ENCODE measurements at regions not wholly inside any gene's neighbourhood (a gene's known extent, or its start where the extent isn't known, plus 50 kb on each side); places are given as distances from the start of the nearest gene placed in this dataset.

DNA sequence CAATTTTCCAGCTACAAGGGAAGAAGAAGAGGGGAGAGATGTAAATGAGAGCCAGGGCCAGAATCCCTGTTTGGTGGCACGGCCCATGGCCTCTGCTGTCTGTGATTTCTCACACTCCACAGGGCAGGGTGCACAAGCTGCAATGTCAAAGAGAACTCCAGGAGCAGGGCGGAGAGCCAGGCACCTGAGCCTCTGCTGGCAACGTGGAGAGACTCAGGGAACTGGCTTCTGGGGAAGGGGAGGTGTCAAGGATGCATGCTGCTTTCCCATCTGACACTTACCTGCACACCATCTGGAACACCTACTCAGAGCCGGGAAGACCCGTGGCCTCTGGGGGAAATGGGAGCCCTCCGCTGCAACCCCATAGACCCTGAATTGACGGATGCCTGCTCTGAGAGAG lies 507.5 kb upstream of the NR2F2 start:
- Mint-ChIP-seq H3K36me3 (no peaks in the 10 kb centered on the region), H3K4me3 (no peak overlapping the region), H3K4me1 (no peaks in the 10 kb centered on the region), H3K9me3 (no peaks in the 10 kb centered on the region), H3K27me3 (no peaks in the 10 kb centered on the region), H3K27ac (no peak overlapping the region)

DNA sequence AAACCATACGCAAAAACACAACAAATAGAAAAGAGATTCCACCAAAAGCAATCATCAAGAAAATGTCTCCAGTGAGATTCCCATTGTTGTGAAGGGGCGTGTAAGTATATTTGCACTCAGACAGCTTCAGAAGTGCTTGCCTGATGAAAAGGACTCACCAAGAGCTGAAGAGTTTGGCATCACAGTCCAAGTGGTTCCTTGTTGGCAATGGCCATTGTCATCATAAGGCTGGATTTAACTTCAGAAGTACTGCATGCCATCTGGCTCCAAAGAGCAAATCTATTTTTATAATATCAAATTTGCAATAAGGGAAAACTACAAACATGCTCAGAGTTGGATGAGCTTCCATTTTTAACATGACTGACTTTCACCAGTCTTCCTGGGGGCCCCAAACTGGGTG lies 505.3 kb upstream of the NR2F2 start:
- Mint-ChIP-seq H3K27me3 (no peaks in the 10 kb centered on the region), H3K36me3 (no peaks in the 10 kb centered on the region), H3K27ac (no peak overlapping the region), H3K4me3 (no peak overlapping the region), H3K4me1 (no peaks in the 10 kb centered on the region), H3K9me3 (no peaks in the 10 kb centered on the region)

DNA sequence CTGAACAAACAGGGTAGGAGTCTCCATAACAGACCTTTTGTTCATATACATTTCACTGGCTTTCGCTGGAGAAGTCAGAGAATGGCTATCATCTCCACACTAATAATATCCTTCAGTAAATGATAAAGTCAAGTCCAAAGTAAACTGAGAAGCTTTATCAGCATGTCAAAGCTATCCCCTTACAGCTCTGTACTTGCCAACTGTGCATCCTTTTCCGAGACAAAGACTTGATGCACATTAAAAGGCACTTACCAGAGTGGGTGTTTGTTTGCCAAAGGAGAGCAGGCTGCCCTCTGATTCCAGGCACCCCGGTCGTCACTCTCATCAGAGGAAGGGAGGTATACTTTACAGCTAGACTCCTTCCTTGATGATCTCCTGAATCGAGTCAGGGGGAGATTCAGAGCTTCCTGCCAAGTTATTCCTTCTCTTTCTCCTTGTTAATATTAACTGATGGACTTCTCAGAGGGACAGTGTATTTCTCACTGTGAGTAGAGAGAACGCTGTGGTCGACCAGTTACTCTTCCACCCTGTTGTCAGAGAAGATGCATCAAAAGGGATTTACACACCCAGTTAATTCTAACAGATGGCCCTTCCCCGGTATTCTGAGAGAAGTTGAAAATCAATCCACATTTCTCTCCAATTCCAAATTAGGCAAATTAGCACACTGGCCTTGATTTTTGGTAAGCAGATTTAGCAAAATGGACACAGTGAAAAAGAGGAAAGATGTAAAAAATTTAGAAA lies 504.7 kb upstream of the NR2F2 start:
- Mint-ChIP-seq H3K36me3 (no peaks in the 10 kb centered on the region), H3K9me3 (no peaks in the 10 kb centered on the region), H3K27ac (no peak overlapping the region), H3K27me3 (no peaks in the 10 kb centered on the region), H3K4me3 (no peak overlapping the region), H3K4me1 (no peaks in the 10 kb centered on the region)

DNA sequence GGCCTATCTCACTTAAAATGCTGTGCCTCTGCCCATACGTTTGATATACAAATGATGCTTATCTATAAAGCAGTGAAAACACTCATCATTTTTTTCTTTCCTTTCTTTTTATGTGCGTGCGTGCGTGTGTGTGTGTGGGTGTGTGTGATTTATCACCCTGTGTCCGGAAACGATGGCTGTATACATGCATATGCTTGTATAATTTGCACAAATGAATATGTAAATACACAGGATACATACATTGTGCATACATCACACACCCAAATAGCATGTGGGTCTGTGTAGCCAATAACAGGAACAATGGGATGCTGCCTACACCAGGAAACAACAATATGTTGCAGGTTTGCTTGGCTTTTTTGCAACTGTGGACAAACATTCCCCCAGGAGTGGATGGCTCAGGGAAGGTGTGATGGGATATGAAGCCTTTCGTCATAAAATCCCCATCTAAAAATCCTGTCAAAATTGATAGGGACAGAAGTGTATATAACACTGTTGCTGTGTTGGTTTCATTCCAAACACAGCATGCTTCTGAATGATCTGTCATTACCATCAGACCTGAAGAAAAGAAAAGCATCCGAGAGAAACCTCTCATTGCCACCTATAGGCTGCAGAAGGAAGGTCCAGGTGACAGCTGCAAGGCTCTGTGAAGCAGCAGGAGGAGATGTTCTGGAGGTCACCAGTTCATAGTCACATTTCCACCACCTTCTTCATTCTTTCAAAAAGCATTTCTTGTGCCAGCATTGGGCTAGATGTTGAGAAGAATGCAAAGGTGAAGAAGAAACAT lies 503.9 kb upstream of the NR2F2 start:
- Mint-ChIP-seq H3K4me1 (no peaks in the 10 kb centered on the region), H3K27ac (no peak overlapping the region), H3K36me3 (no peaks in the 10 kb centered on the region), H3K27me3 (no peaks in the 10 kb centered on the region), H3K4me3 (no peak overlapping the region), H3K9me3 (no peaks in the 10 kb centered on the region)

DNA sequence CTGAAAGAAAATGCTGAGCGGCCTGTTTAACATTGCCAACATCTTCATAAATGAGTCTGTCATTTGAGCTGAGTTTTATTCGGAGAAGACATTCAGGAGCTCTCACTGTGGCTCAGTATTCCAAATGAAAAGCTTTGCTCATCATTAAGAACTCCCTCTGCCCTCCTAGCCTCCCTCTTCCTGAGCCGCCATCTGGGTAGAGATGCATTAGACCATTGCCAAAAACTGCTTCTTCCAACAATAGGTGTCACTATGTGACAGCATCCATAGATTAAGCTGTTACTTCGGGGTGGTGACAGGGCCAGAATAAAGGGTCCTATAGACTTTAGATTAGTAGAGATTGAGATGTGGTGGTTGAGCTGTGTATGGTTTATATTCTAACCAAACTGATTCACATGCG lies 501.4 kb upstream of the NR2F2 start:
- H3K9me3 Mint-ChIP-seq: no peaks in the 10 kb centered on the region

DNA sequence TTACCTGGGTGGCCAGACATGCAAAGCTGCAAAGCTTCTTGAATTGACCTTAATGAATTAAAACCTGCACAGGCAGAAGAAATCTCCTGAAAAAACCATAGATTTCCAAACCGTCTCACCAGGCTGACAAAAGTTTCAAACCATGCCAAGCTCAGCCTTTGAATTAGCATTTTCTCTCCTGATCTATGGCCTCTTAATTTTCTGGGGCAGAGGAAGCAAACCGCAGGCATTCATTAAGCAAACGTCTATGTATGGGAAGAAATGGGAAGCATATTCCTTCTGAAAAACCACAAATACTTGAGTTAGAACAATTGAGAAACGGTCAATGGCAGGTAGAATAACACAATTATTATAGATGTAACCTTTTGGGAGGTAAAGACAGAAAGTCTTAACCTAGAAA lies 500.2 kb upstream of the NR2F2 start:
- no peak overlapping the region for H3K4me3 Mint-ChIP-seq
- H3K27me3 Mint-ChIP-seq: no peaks in the 10 kb centered on the region
- H3K36me3 Mint-ChIP-seq: no peaks in the 10 kb centered on the region
- H3K4me1 Mint-ChIP-seq: no peaks in the 10 kb centered on the region
- no peak overlapping the region for H3K27ac Mint-ChIP-seq
- no peaks in the 10 kb centered on the region for H3K9me3 Mint-ChIP-seq

More for the DNA sequence above, 501.4 kb upstream of the NR2F2 start:
- Mint-ChIP-seq H3K4me3 (no peak overlapping the region), H3K4me1 (no peaks in the 10 kb centered on the region), H3K27ac (no peak overlapping the region), H3K36me3 (no peaks in the 10 kb centered on the region), H3K27me3 (no peaks in the 10 kb centered on the region)

DNA sequence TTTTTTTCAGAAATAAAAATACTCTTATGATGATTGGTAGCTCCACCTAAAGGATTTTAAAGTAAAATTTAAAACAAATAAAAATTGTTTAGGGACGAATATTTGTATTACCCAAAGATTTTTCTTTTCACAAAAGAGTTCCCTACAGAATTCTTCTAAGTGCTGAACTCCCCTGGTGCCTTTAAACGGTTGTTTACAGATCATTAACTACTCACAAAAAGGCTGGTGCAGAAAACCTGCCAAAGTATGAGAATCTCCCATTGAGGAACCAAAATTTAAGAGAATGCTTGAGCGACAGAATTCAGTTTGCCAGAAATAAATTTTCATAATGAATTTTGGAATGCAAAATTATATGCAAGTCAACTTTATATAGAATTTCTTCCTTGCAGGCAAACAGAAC lies 497.8 kb upstream of the NR2F2 start:
- Mint-ChIP-seq H3K4me1 (no peaks in the 10 kb centered on the region), H3K36me3 (no peaks in the 10 kb centered on the region), H3K27me3 (no peaks in the 10 kb centered on the region), H3K9me3 (no peaks in the 10 kb centered on the region), H3K4me3 (no peak overlapping the region), H3K27ac (no peak overlapping the region)

DNA sequence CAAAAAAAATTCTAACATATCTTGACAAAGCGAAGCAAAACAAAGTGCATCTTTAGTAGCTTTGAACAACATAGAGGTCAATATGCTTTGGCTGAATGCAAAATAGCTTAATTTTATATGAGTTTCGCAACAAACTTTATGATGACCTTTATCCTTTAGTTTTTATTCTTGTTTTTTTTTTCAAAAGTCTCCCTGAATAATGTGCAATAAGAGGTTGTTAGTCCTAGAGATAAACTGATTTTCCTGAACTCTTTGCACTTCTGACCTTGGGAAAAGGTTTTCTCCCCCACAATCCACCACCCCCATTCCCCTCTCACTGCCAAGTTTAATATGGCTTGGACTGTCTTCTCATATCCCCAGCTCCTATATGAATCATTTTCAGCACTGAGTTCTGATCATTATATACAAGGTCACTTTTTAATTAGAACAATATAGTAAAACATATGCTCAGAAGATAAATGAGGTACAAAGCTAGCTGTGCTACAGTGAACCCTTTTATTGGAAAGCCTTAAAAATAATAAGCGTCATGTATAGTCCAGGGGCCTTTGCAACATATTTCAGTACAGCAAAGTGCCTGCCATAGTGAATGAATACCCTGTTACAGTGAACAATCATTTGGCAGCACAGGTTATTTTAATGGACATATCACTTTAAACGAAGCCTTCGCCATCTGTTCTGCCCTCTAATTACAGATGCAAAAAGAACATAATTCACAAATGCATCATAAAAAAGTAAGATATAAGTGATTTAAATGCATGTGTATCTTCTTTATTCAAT lies 496.3 kb upstream of the NR2F2 start:
- H3K36me3 Mint-ChIP-seq: no peaks in the 10 kb centered on the region
- no peak overlapping the region for H3K27ac Mint-ChIP-seq
- no peaks in the 10 kb centered on the region for H3K27me3 Mint-ChIP-seq
- H3K4me1 Mint-ChIP-seq: peaks cover 11% of the 10 kb centered on the region
- H3K9me3 Mint-ChIP-seq: no peaks in the 10 kb centered on the region
- no peak overlapping the region for H3K4me3 Mint-ChIP-seq

DNA sequence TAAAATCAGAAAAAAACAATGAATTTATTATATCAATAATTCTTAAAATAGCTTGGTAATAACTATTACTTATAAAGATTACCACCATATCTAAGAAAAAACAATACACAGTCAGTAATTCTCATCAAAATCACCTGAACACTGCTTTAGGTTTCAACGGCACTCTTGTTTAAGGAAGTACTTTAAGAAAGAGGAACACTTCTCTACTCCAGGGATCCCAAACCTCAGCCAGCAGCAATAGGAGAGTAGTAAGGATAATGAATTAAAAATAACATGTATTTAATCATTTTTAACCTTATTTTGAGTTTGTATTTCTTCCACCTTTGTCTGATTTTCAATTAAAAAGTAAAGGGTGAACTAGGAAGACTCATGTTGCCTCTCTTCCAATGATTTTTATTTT lies 494.0 kb upstream of the NR2F2 start:
- Mint-ChIP-seq H3K4me1 (peaks cover 34% of the 10 kb centered on the region), H3K9me3 (no peaks in the 10 kb centered on the region), H3K36me3 (no peaks in the 10 kb centered on the region), H3K27ac (no peak overlapping the region), H3K27me3 (no peaks in the 10 kb centered on the region), H3K4me3 (no peak overlapping the region)

DNA sequence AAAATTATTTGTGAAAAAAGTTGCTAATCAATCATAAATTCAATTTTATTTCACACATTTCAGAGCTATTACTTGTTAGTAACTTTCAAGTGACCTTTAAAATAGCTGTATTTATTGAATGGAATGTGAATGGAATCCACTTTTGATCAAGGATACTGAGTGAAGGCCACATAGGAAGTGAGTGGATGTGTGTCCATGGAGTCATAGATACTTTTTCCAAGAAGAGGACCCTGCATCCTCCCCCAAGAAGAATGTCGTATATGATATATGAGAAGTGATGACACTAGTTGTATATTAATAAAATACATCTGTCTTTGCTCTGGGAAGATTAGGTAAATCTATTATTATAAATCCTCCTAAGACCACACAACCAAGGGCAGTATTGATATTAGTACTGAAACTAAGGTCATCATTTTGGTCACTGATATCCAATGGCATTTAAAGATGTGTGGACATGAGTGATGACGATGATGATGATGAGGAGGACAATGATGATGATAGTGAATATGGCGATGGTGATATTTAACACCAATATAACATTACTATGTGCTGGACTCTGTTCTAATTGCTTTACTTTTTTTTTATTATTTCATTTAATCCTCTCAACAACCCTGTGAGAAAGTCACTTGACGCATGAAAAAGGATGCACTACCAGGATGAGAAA lies 493.0 kb upstream of the NR2F2 start:
- Mint-ChIP-seq H3K27ac (no peak overlapping the region), H3K4me3 (no peak overlapping the region), H3K36me3 (no peaks in the 10 kb centered on the region), H3K27me3 (no peaks in the 10 kb centered on the region), H3K4me1 (peaks cover 34% of the 10 kb centered on the region), H3K9me3 (no peaks in the 10 kb centered on the region)

DNA sequence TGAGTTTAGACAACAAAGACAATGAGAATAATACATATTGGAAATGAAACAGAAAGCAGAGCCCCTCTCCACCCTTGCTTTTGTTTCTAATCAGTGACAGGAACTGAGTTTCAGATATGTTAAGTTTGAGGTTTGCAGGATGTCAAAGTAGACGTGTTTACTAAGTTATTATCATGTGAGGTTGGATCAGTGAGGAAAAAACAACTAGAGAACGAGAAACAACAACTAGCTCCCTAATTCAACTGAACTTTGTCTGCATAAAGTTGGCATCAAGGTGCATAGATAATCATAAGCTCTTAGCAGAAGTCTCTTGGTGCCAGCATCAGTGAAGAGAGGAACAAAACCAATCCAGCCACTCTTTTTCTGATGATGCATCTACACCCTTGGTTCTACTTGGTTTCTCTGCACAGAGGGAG lies 491.1 kb upstream of the NR2F2 start:
- Mint-ChIP-seq H3K4me3 (peak overlapping the region; percentile 55), H3K4me1 (peaks cover 46% of the 10 kb centered on the region), H3K9me3 (no peaks in the 10 kb centered on the region), H3K27me3 (no peaks in the 10 kb centered on the region), H3K27ac (peak overlapping the region; percentile 80), H3K36me3 (no peaks in the 10 kb centered on the region)

DNA sequence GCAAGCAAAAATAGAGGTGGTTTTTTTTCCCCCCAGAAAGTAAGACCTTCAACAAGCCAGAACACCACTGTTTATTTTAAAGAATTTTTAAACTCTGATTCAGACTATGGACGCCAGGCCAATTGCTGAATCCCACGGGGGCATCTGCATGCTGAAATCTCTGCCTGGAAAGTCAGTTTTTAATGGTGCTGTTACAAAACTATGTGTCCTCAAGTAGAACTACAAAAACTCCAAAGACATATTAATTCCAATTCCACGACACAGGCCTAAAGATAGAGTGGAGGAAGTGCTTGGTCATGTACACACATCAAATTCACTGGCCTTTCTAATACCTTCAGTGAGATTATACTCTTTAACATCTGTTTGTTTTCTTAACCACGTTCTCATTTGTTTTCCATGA lies 490.5 kb upstream of the NR2F2 start:
- peak overlapping the region; percentile 7 for H3K4me3 Mint-ChIP-seq
- peak overlapping the region; percentile 80 for H3K27ac Mint-ChIP-seq

DNA sequence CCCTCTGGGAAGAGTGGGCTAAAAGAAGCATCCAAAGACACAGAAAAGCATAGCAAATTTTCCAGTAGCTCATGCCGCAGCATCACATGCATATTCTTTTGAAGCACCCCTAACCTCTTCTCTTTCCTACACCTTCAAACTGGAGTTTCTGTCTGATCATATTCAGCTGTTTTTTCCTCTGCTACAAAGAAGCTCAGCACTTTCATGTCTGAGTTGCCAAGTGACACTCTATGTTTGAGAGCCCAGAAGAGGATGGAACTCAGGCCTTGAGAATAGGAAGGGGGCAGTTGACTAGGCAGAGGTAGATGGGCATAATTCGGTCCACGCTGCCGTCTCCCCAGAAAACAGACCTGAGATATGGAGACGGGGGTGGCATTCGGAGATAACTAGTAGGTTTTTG lies 489.6 kb upstream of the NR2F2 start:
- Mint-ChIP-seq H3K4me3 (no peak overlapping the region), H3K27ac (no peak overlapping the region), H3K4me1 (peaks cover 46% of the 10 kb centered on the region), H3K9me3 (no peaks in the 10 kb centered on the region), H3K27me3 (no peaks in the 10 kb centered on the region), H3K36me3 (no peaks in the 10 kb centered on the region)

More for the DNA sequence above, 490.5 kb upstream of the NR2F2 start:
- Mint-ChIP-seq H3K9me3 (no peaks in the 10 kb centered on the region), H3K4me1 (peaks cover 46% of the 10 kb centered on the region), H3K36me3 (no peaks in the 10 kb centered on the region), H3K27me3 (no peaks in the 10 kb centered on the region)

DNA sequence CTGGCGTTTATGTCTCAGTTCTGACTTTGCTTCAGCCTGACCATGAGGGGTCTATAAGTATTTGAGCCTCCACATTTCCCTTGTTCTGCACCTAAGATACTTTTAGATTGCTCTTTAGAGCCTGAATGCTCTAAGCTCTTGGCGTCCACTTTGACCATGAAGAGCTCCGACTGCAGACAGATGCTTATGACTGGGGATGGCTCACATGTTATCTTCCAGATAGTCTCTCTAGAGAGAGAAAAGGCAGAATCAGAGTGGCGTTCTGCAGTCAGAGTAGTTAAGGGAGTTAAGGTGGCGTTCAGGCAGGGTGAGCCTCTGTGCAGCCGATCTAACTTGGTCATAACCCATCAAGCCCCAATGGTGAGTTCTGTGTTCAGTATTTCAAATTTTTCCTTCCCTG lies 487.9 kb upstream of the NR2F2 start:
- Mint-ChIP-seq H3K36me3 (no peaks in the 10 kb centered on the region), H3K27ac (no peak overlapping the region), H3K27me3 (no peaks in the 10 kb centered on the region), H3K4me3 (no peak overlapping the region), H3K9me3 (no peaks in the 10 kb centered on the region), H3K4me1 (peaks cover 46% of the 10 kb centered on the region)

DNA sequence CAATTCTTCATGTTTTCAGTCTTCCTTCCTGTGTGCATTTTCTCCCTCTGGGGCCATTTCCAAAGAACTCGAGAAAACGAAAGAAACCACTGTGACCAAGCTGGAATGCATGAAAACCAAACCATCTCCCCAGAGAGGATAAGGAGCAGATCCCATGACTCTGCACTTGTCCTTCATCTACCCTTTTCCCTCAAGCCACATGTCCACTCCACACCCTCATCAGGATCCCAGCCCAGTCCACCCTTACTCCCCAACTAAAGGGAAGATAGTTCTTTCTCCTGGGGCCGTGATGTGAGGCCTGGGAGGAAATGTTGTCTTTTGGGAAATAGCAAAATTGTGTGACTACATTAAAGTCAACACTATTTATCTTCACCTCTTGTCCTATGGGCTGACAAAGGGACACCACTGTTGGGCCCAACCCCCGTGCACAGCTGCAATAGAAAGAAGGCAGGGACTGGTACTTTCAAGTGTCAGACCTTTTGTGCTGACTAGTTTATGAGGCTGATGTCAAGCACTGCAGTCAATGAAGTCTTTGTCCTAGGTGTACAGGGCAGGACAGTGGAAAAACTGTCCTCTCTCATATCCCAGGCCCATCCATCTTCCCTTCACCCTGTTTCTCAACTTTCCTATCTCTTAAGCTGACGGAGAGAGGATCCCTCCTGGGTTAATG lies 487.1 kb upstream of the NR2F2 start:
- Mint-ChIP-seq H3K36me3 (no peaks in the 10 kb centered on the region), H3K9me3 (no peaks in the 10 kb centered on the region), H3K4me3 (no peak overlapping the region), H3K27me3 (no peaks in the 10 kb centered on the region), H3K27ac (no peak overlapping the region), H3K4me1 (peaks cover 43% of the 10 kb centered on the region)
